ENCODE measurements at regions not wholly inside any gene's neighbourhood (a gene's known extent, or its start where the extent isn't known, plus 50 kb on each side); places are given as distances from the start of the nearest gene placed in this dataset.

GRCh38 chr2:146349334-146349733 lies 1495.5 kb upstream of the ACVR2A start:
- Mint-ChIP-seq H3K27ac (ENCODE audit: unreplicated experiment) (no peak overlapping the region), H3K9me3 (ENCODE audit: unreplicated experiment) (no peaks in the 10 kb centered on the region), H3K4me1 (ENCODE audit: unreplicated experiment) (no peaks in the 10 kb centered on the region), H3K27me3 (ENCODE audit: unreplicated experiment) (peaks cover 3% of the 10 kb centered on the region), H3K36me3 (ENCODE audit: unreplicated experiment) (no peaks in the 10 kb centered on the region), H3K4me3 (ENCODE audit: unreplicated experiment) (no peak overlapping the region)
- TF ChIP-seq CTCF (IDR thresholded peaks at IDR 0.05): no peak
- DNase-seq (ENCODE audit: extremely low spot score, unreplicated experiment): no peak

GRCh38 chr2:146324951-146325350 lies 1519.9 kb upstream of the ACVR2A start:
- DNase-seq (ENCODE audit: extremely low spot score, unreplicated experiment): no peak
- TF ChIP-seq CTCF (IDR thresholded peaks at IDR 0.05): no peak
- Mint-ChIP-seq H3K27me3 (ENCODE audit: unreplicated experiment) (no peaks in the 10 kb centered on the region), H3K9me3 (ENCODE audit: unreplicated experiment) (peaks cover 5% of the 10 kb centered on the region), H3K27ac (ENCODE audit: unreplicated experiment) (no peak overlapping the region), H3K4me3 (ENCODE audit: unreplicated experiment) (no peak overlapping the region), H3K36me3 (ENCODE audit: unreplicated experiment) (no peaks in the 10 kb centered on the region), H3K4me1 (ENCODE audit: unreplicated experiment) (peaks cover 28% of the 10 kb centered on the region)

GRCh38 chr2:146323564-146323963 lies 1521.3 kb upstream of the ACVR2A start:
- no peaks in the 10 kb centered on the region for H3K27me3 Mint-ChIP-seq (ENCODE audit: unreplicated experiment)
- H3K36me3 Mint-ChIP-seq (ENCODE audit: unreplicated experiment): no peaks in the 10 kb centered on the region
- no peak for DNase-seq (ENCODE audit: extremely low spot score, unreplicated experiment)
- no peak for TF ChIP-seq CTCF (IDR thresholded peaks at IDR 0.05)
- H3K4me3 Mint-ChIP-seq (ENCODE audit: unreplicated experiment): no peak overlapping the region
- peaks cover 5% of the 10 kb centered on the region for H3K9me3 Mint-ChIP-seq (ENCODE audit: unreplicated experiment)
- no peak overlapping the region for H3K27ac Mint-ChIP-seq (ENCODE audit: unreplicated experiment)
- peaks cover 28% of the 10 kb centered on the region for H3K4me1 Mint-ChIP-seq (ENCODE audit: unreplicated experiment)

- H3K4me1 Mint-ChIP-seq (ENCODE audit: unreplicated experiment): peaks cover 20% of the 10 kb centered on the region
- TF ChIP-seq CTCF (IDR thresholded peaks at IDR 0.05): no peak
- no peaks in the 10 kb centered on the region for H3K36me3 Mint-ChIP-seq (ENCODE audit: unreplicated experiment)
- no peak overlapping the region for H3K4me3 Mint-ChIP-seq (ENCODE audit: unreplicated experiment)
- H3K27ac Mint-ChIP-seq (ENCODE audit: unreplicated experiment): peak overlapping the region; percentile 7
- no peaks in the 10 kb centered on the region for H3K27me3 Mint-ChIP-seq (ENCODE audit: unreplicated experiment)
- H3K9me3 Mint-ChIP-seq (ENCODE audit: unreplicated experiment): no peaks in the 10 kb centered on the region
- no peak for DNase-seq (ENCODE audit: extremely low spot score, unreplicated experiment)
Observed at GRCh38 chr2:146321175-146321574, 1523.7 kb upstream of the ACVR2A start.

GRCh38 chr2:146317959-146318358 lies 1526.9 kb upstream of the ACVR2A start:
- no peak for TF ChIP-seq CTCF (IDR thresholded peaks at IDR 0.05)
- Mint-ChIP-seq H3K4me1 (ENCODE audit: unreplicated experiment) (peaks cover 19% of the 10 kb centered on the region), H3K4me3 (ENCODE audit: unreplicated experiment) (no peak overlapping the region), H3K27me3 (ENCODE audit: unreplicated experiment) (no peaks in the 10 kb centered on the region), H3K9me3 (ENCODE audit: unreplicated experiment) (no peaks in the 10 kb centered on the region), H3K27ac (ENCODE audit: unreplicated experiment) (no peak overlapping the region), H3K36me3 (ENCODE audit: unreplicated experiment) (no peaks in the 10 kb centered on the region)
- DNase-seq (ENCODE audit: extremely low spot score, unreplicated experiment): no peak

Data from osteocyte (in vitro differentiated cells).